Femur (tissue), 1 donor: ENCODE measurements at regions not wholly inside any gene's neighbourhood (a gene's known extent, or its start where the extent isn't known, plus 50 kb on each side); places are given as distances from the start of the nearest gene placed in this dataset.

ENCODE experiments used
- DNase-seq: peaks from one replicate; pipeline ENCODE4 v3.0.0-alpha.2; 2017

- no peak for DNase-seq
Observed at GRCh38 chr6:82013561-82014530, 233.7 kb downstream of the IBTK start.

- no peak for DNase-seq
Observed at GRCh38 chr6:82006027-82006738, 241.4 kb downstream of the IBTK start.

- no peak for DNase-seq
Observed at GRCh38 chr6:82000551-82000950, 247.0 kb downstream of the IBTK start.

- no peak for DNase-seq
Observed at GRCh38 chr6:81999826-82000225, 247.3 kb upstream of the TENT5A start.

GRCh38 chr6:81999270-81999669, 246.8 kb upstream of the TENT5A start:
- no peak for DNase-seq

DNA sequence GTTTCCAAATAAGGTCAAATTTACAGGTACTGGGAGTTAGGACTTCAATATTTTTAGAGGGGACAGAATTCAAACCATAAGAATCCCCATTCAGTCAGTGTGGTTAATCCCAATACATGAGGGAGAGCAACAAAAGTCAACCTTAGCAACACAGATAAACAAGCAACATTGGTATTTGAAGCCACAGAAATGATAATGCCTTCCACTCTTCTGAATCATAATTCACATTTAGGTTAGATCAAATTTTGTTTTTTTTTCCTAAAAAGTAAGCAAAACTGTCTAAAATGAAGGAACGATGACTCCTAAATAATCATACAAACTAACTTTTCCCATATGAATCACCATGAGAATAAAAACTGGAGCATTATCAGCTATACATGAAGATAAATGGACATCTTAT, 246.0 kb upstream of the TENT5A start:
- DNase-seq, result no peak

DNA sequence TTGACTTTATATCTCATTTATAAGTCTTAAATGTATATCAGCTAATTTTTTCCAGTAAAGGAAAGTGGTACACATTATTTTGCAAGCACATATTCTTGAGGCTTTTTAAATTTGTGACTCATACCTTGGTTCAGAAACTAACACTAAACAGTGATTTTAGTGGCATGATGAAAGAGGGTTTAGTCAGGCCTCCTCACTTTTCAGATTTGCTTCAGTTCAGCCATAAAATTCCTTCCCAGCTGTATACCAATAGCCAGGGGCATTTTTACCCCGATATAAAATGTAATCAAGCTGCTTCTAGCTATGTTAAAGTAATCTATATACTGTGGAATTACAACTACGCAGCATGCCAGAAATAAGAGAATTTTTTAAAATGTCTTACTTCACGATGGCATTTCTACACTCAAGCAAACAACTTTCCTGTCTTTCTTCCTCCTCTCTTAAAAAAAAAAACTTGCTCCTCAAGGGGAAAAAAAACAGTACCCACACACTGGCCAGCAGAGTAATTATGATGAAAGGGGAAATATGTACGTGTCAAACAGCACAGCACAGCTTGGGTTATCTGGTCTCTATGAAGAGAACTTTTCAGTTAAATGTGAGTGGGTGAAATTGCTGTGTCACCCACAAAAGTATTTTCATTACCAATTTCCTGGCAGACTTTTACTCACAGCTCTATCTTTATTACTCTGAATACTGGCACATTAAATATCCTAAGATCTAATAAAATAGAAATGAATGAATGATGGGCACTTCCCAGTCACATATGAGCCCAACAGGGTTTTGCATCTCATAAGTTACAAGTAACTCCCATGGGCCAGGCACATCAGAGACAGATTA, 244.8 kb upstream of the TENT5A start:
- DNase-seq, result no peak

- no peak for DNase-seq
Observed at GRCh38 chr6:81996414-81996813, 243.9 kb upstream of the TENT5A start.

- no peak for DNase-seq
Observed at GRCh38 chr6:81995548-81996289, 243.2 kb upstream of the TENT5A start.

DNA sequence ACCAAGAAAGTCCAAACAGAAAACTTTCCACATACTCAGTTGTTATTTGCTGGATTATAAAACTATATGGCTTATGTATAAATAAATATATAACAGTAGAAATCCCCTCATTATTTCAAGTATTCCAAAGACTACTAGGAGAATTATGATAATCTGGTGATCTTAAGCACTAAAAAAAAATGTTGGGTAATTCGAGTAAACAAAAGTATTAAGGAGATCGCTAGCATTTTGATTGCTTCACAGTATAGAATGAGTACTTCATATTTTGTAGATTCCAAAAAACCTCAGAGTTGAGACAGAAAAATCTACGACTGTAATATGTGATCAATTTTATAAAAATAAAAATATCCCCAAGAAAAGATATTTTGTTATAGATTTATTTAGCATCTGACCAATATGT, 236.4 kb upstream of the TENT5A start:
- no peak for DNase-seq

- no peak for DNase-seq
Observed at GRCh38 chr6:81988446-81988845, 236.0 kb upstream of the TENT5A start.

- DNase-seq, result no peak
Observed at GRCh38 chr6:81987293-81987692, 234.8 kb upstream of the TENT5A start.

GRCh38 chr6:81985191-81985590, 232.7 kb upstream of the TENT5A start:
- DNase-seq, result no peak

DNA sequence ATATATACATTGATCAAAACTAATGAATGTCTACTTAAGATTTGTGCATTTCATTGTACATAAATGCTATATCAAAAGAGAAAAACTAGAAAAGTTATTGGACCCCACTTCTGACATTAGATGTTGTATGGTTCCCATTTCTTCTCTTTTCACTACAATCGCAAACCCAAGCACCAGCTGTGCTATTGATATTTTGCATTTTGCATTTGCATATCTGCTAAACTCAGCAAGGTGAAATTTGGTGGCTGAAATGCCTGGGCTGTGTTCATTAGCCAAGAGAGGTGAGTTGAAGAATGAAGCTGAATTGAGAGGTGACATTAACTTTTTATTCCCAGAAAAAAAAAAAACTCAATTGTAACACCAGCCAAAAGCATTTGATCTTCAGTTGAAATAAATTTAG, 232.1 kb upstream of the TENT5A start:
- DNase-seq, result no peak

GRCh38 chr6:81981812-81982211, 229.3 kb upstream of the TENT5A start:
- no peak for DNase-seq

- no peak for DNase-seq
Observed at GRCh38 chr6:81979767-81980166, 227.3 kb upstream of the TENT5A start.

- no peak for DNase-seq
Observed at GRCh38 chr6:81979329-81979728, 226.8 kb upstream of the TENT5A start.

- no peak for DNase-seq
Observed at GRCh38 chr6:81978230-81978629, 225.7 kb upstream of the TENT5A start.

DNA sequence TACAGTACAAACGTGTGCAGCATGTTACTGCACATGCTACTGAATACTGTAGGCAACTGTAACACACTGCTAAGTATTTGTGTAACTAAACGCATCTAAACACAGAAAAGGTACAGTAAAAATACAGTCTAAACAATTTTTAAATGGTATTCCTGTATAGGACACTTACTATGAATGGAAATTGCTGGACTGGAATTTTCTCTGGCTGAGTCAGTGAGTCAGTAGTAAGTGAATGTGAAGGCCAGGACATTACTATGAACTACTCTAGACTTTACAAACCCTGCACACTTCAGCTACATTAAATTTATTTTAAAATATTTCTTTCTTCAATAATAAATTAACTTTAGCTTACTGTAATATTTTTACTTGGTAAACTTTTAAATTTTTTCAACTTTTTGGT, 225.0 kb upstream of the TENT5A start:
- DNase-seq, result no peak

GRCh38 chr6:81969814-81970213, 217.3 kb upstream of the TENT5A start:
- no peak for DNase-seq

DNA sequence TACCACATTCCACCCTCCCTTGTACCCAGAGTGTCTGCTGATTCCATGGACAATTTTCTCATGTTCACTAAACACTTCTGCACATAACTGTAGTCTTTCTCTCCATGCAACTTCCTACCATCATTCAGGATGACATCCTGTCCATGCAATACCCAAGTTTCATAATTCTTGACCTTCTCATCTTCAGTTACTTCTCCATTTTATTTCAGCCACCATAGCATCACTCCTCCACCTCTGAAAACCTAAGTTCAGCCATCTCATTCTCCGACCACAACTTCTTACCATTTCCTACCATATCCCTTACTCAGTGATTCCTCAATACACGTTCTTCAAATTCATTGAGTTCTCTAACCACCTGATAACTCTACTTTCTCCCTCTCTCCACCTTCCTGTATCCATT, 216.5 kb upstream of the TENT5A start:
- no peak for DNase-seq

GRCh38 chr6:81966968-81967367, 214.5 kb upstream of the TENT5A start:
- no peak for DNase-seq

DNA sequence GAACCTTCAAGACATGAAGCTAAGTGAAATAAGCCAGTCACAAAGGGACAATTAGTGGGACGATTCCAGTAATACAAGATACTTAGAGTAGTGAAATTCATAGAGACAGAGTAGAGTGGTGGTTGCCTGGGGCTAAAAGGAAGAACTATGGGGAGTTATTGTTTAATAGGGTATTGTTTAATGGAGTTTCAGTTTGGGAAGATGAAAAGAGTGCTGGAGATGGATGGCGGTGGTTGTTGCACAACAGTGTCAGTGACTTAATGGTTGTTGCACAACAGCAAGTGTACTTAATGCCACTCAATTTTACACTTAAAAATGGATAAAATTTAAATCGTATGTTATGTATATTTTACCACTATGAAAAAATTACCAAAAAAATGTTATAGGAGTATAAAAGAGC, 209.7 kb upstream of the TENT5A start:
- no peak for DNase-seq
